HepG2 (cell line): ENCODE measurements at regions not wholly inside any gene's neighbourhood (a gene's known extent, or its start where the extent isn't known, plus 50 kb on each side); places are given as distances from the start of the nearest gene placed in this dataset.

Experiments
- ATAC-seq: fragments of 200-7000 bp; cut with Tn5 transposase; 3 replicates; pipeline ENCODE4 v1.9.1; 2020; ENCODE audit warnings: mild to moderate bottlenecking, moderate library complexity
- BruUV-seq: library from RNA; stranded (reverse); fragments of 400-500 nt; replicated peaks from 2 replicates; lab custom pipeline; 2021; lab: Mats Ljungman, UMichigan
- CTCF ChIA-PET: fragments of 300-600 bp; formaldehyde crosslinking; extraction: SDS; loops from one replicate; lab custom pipeline; 2021; ENCODE audit warnings: low total read pairs, inconsistent platforms, low intra/inter-chr PET ratio; lab: Yijun Ruan, JAX
- POLR2A ChIA-PET: fragments of 350-600 bp; sonication (Branson Sonifier 250); formaldehyde crosslinking; loops from one replicate; lab custom pipeline; 2020; ENCODE audit warnings: antibody characterized with exemption, inconsistent platforms; lab: Yijun Ruan, JAX
- DNase-seq: peaks from one replicate; pipeline ENCODE4 v3.0.0-alpha.2; 2015; ENCODE audit warnings: low spot score
- FAIRE-seq: peaks from 3 replicates; lab custom pipeline; 2011; peaks lifted over from hg19 to GRCh38; lab: Jason Lieb, UNC
- H2AFZ ChIP-seq: one replicate; pipeline ENCODE4 v1.6.1; 2011; ENCODE audit warnings: low read length, inconsistent platforms
- H3K27ac ChIP-seq: fragments of 300-600 bp; 3 replicates; pipeline ENCODE4 v1.8.0; 2011; ENCODE audit warnings: mixed run types, mild to moderate bottlenecking, mixed read lengths, low read length, inconsistent platforms; ENCODE audit not compliant: insufficient read depth; ENCODE audit errors: extremely low read length
- H3K27me3 ChIP-seq, 2 experiments: fragments of 200-600 bp in 1 of 2; 2 replicates in 1 of 2; 3 replicates in 1 of 2; pipeline versions ENCODE4 v1.6.0 to v1.8.0; 2011; ENCODE audit warnings: low read length in 2 of 2, mild to moderate bottlenecking in 2 of 2, moderate library complexity in 2 of 2, inconsistent platforms in 1 of 2; ENCODE audit not compliant: insufficient read depth in 2 of 2, control insufficient read depth in 1 of 2
- H3K36me3 ChIP-seq, 2 experiments: fragments of 200-600 bp in 1 of 2; replicated peaks in 1 of 2; 2 replicates in 1 of 2; 3 replicates in 1 of 2; pipeline versions ENCODE4 v1.5.1 to v1.8.0; 2011; ENCODE audit warnings: low read length in 2 of 2, inconsistent platforms in 1 of 2; ENCODE audit not compliant: insufficient read depth in 2 of 2, control insufficient read depth in 1 of 2
- H3K4me1 ChIP-seq: 2 replicates; pipeline ENCODE4 v1.5.1; 2012; ENCODE audit warnings: low read length, inconsistent platforms; ENCODE audit not compliant: insufficient read depth
- H3K4me2 ChIP-seq: 2 replicates; pipeline ENCODE4 v1.6.0; 2011; ENCODE audit warnings: low read depth, low read length, inconsistent platforms
- H3K4me3 ChIP-seq, 3 experiments: fragments of 200-600 bp in 1 of 3; sonication (generic), shearing (Covaris generic) in 1 of 3; replicated peaks in 1 of 3; 2 replicates each; pipeline ENCODE4 v1.5.1; 2011 to 2016; ENCODE audit warnings: low read length in 3 of 3, inconsistent platforms in 2 of 3, low read depth in 2 of 3, mild to moderate bottlenecking in 2 of 3, control low read depth in 1 of 3, mixed read lengths in 1 of 3; ENCODE audit not compliant: insufficient read depth in 1 of 3
- H3K79me2 ChIP-seq: one replicate; pipeline ENCODE4 v1.6.1; 2011; ENCODE audit warnings: low read length, inconsistent platforms; ENCODE audit not compliant: insufficient read depth
- H3K9ac ChIP-seq: 2 replicates; pipeline ENCODE4 v1.6.0; 2011; ENCODE audit warnings: mild to moderate bottlenecking, low read depth, low read length, inconsistent platforms; ENCODE audit not compliant: insufficient read depth
- H3K9me3 ChIP-seq: 2 replicates; pipeline ENCODE4 v1.5.1; 2012; ENCODE audit warnings: mild to moderate bottlenecking, low read length
- H4K20me1 ChIP-seq: 2 replicates; pipeline ENCODE4 v1.6.0; 2011; ENCODE audit warnings: inconsistent platforms, mild to moderate bottlenecking, low read length, moderate library complexity; ENCODE audit not compliant: insufficient read depth
- DRAP1 ChIP-seq: IDR thresholded peaks from 2 replicates; pipeline ENCODE4 v1.6.1; 2016; ENCODE audit warnings: missing genetic modification reagents, missing compliant biosample characterization
- HMG20B ChIP-seq: conservative IDR thresholded peaks from 2 replicates; pipeline ENCODE4 v1.6.1; 2016; ENCODE audit warnings: missing genetic modification reagents, missing compliant biosample characterization
- MIER2 ChIP-seq: IDR thresholded peaks from 2 replicates; pipeline ENCODE4 v1.6.1; 2016; ENCODE audit warnings: missing biosample characterization, missing genetic modification reagents
- PLRG1 ChIP-seq: fragments of 450-650 bp; conservative IDR thresholded peaks from 2 replicates; pipeline ENCODE4 v1.6.1; 2016
- ZBTB7A ChIP-seq: sonication (generic); formaldehyde crosslinking; IDR thresholded peaks from 2 replicates; pipeline ENCODE4 v1.8.0; 2022; ENCODE audit warnings: mild to moderate bottlenecking, missing genetic modification reagents
- ZEB1 ChIP-seq: IDR thresholded peaks from 2 replicates; pipeline ENCODE4 v1.6.1; 2012; ENCODE audit warnings: mild to moderate bottlenecking, low read depth, inconsistent platforms; ENCODE audit not compliant: insufficient replicate concordance
- ZKSCAN5 ChIP-seq: sonication (generic); formaldehyde crosslinking; IDR thresholded peaks from 2 replicates; pipeline ENCODE4 v1.5.1; 2020; ENCODE audit warnings: mild to moderate bottlenecking, missing genetic modification reagents
- ZNF143 ChIP-seq: sonication (generic); formaldehyde crosslinking; IDR thresholded peaks from 2 replicates; pipeline ENCODE4 v1.4.0; 2020; ENCODE audit warnings: missing genetic modification reagents
- ZNF232 ChIP-seq: sonication (generic); formaldehyde crosslinking; IDR thresholded peaks from 2 replicates; pipeline ENCODE4 v1.4.0; 2020; ENCODE audit warnings: missing genetic modification reagents, borderline replicate concordance
- ZNF496 ChIP-seq: sonication (generic); formaldehyde crosslinking; IDR thresholded peaks from 2 replicates; pipeline ENCODE4 v1.8.1; 2023; ENCODE audit warnings: mild to moderate bottlenecking, moderate library complexity, missing genetic modification reagents; ENCODE audit not compliant: insufficient replicate concordance
- ZNF720 ChIP-seq: sonication (generic); formaldehyde crosslinking; IDR thresholded peaks from 2 replicates; pipeline ENCODE4 v1.4.0; 2020; ENCODE audit warnings: missing genetic modification reagents
- ZNF737 ChIP-seq: sonication (generic); formaldehyde crosslinking; IDR thresholded peaks from 2 replicates; pipeline ENCODE4 v1.5.0; 2020; ENCODE audit warnings: missing genetic modification reagents, mild to moderate bottlenecking, borderline replicate concordance
- ZSCAN20 ChIP-seq: sonication (generic); formaldehyde crosslinking; IDR thresholded peaks from 2 replicates; pipeline ENCODE4 v1.4.0; 2020; ENCODE audit warnings: missing genetic modification reagents, mild to moderate bottlenecking, borderline replicate concordance
- ZSCAN22 ChIP-seq: sonication (generic); formaldehyde crosslinking; IDR thresholded peaks from 2 replicates; pipeline ENCODE4 v1.4.0; 2020; ENCODE audit warnings: mild to moderate bottlenecking, missing genetic modification reagents
- ZSCAN9 ChIP-seq: IDR thresholded peaks from 2 replicates; pipeline ENCODE4 v1.6.1; 2016; ENCODE audit warnings: borderline replicate concordance
- in situ Hi-C: cut with HindIII; loops from 2 replicates; pipeline ENCODE4 v1.10.0; 2017; ENCODE audit warnings: low pct_unique_long_range_greater_than_20kb; ENCODE audit not compliant: extremely low pct_ligation_motif_present
- intact Hi-C: fragments of 100-400 bp; cut with micrococcal nuclease; formaldehyde crosslinking; loops from one replicate; pipeline ENCODE4 v1.10.0; 2022; ENCODE audit not compliant: unreplicated experiment
- TF ChIP-seq, protein P1 (sequence below): sonication (generic); formaldehyde crosslinking; IDR thresholded peaks from 2 replicates; pipeline ENCODE4 v1.5.0; 2020; ENCODE audit warnings: mild to moderate bottlenecking, low read depth, missing genetic modification reagents, borderline replicate concordance

DNA sequence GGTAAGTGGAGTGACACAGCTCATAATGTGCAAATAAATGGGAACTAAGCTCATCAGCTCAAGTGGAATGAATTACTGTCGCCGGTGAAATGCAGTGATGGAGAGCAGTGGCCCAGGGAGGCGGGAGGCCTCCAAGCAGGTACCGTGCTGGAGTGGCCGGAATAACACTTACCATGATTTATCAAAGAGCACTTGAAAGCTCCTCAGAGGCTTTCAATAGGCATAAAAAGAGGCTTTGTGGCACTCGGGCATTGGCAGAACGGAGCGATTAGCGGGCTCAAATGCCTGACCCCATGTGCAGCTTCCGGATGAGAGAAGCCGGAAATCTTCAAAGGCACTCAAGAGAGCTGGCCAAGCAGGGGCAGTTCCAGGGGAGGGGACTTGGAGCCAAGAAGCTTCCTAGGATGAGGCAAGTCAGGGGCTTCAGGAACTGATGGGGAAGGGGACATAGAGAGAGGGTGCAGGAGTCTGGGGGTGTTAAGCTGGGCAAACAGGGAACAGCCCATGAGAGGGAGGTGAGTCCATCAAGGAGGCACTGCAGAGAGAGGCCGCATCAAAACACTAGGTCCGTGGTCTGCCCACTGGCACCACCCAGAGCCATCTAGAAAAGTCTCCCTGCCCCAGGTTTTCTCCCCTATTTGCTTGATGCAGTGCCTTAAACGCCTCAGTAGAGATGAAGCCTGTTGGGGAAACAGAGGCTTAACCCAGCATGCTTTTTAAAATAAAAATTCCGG is 144.0 kb upstream of the IRX6 start (continued):
- TF ChIP-seq, protein P1, sequence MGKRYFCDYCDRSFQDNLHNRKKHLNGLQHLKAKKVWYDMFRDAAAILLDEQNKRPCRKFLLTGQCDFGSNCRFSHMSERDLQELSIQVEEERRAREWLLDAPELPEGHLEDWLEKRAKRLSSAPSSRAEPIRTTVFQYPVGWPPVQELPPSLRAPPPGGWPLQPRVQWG (CRISPR knock-in tag): no peak
- TF ChIP-seq HMG20B (CRISPR knock-in tag): no peak
- no peak for TF ChIP-seq ZEB1
- TF ChIP-seq ZSCAN9 (CRISPR knock-in tag): no peak
- TF ChIP-seq ZNF496 (CRISPR knock-in tag): no peak
- no peak for TF ChIP-seq ZSCAN22 (CRISPR knock-in tag)
- TF ChIP-seq ZBTB7A (CRISPR knock-in tag): no peak
- TF ChIP-seq, all 625 proteins: peak for 0

- DNase-seq: no peak
These were observed 140.0 kb upstream of the IRX6 start for GRCh38 chr16:55184052-55184451.

More at GRCh38 chr16:55184052-55184451, 140.0 kb upstream of the IRX6 start:
- no peaks in the 10 kb centered on the region for H3K79me2 ChIP-seq
- intact Hi-C loops (no loop called here), in situ Hi-C loops (no loop called here)
- ATAC-seq: no peak
- H2AFZ ChIP-seq: no peak overlapping the region
- POLR2A ChIA-PET: no interaction called here
- no peaks in the 10 kb centered on the region for H4K20me1 ChIP-seq
- H3K4me1 ChIP-seq: no peaks in the 10 kb centered on the region
- H3K4me3 ChIP-seq: no peak overlapping the region
- H3K9me3 ChIP-seq: no peaks in the 10 kb centered on the region
- H3K9ac ChIP-seq: no peak overlapping the region
- H3K27me3 ChIP-seq: peaks cover 0 to 20% of the 10 kb centered on the region in 2 experiments; a peak in 2 of 5 replicates
- H3K27ac ChIP-seq: no peak overlapping the region
- TF ChIP-seq DRAP1 (no peak), ZNF232 (CRISPR knock-in tag) (no peak), MIER2 (CRISPR knock-in tag) (no peak), ZNF737 (CRISPR knock-in tag) (no peak), ZNF720 (no peak), ZSCAN20 (CRISPR knock-in tag) (no peak), ZKSCAN5 (CRISPR knock-in tag) (no peak), PLRG1 (no peak), ZNF143 (CRISPR knock-in tag) (no peak)
- no peak for FAIRE-seq
- no TSS peak for BruUV-seq
- CTCF ChIA-PET: no interaction called here
- H3K4me2 ChIP-seq: no peak overlapping the region
- no peaks in the 10 kb centered on the region for H3K36me3 ChIP-seq
